GM19043 (cell line): ENCODE measurements at regions not wholly inside any gene's neighbourhood (a gene's known extent, or its start where the extent isn't known, plus 50 kb on each side); places are given as distances from the start of the nearest gene placed in this dataset.
A peak's percentile ranks its signal among the peaks of the same experiment; 100 is the strongest.
"Not testable (repeated sequence)": the region's sequence is repeated elsewhere in the genome, so short reads cannot be mapped to it uniquely, and the experiment has no call there.

Source experiments
- ATAC-seq: cut with Tn5 transposase; IDR thresholded peaks from one replicate; pipeline ENCODE4 v1.9.1; 2021; ENCODE audit warnings: low read depth; ENCODE audit not compliant: unreplicated experiment

GRCh38 chr6:115468272-115469005, 592.3 kb downstream of the FRK start:
- no peak for ATAC-seq

DNA sequence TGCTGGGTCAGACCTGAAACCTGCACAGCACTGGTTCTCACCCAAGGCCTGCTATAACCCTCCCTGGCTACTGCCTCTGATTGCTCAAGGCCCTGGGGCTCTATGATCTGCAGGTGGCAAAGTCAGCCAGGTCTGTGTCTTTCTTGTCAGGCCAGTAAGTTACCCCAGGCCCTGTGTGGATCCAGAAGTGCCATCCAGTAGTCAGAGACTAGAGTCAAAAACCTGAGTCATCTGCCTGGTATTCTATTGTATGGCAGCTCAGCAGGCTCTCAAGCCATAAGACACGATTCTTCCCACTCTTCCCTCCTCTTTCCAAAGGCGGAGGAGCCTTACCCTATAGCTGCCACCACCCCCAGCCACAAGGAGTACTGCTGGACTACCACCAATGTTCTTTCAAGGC, 593.0 kb downstream of the FRK start:
- no peak for ATAC-seq

GRCh38 chr6:115460913-115461312, 599.8 kb downstream of the FRK start:
- no peak for ATAC-seq

DNA sequence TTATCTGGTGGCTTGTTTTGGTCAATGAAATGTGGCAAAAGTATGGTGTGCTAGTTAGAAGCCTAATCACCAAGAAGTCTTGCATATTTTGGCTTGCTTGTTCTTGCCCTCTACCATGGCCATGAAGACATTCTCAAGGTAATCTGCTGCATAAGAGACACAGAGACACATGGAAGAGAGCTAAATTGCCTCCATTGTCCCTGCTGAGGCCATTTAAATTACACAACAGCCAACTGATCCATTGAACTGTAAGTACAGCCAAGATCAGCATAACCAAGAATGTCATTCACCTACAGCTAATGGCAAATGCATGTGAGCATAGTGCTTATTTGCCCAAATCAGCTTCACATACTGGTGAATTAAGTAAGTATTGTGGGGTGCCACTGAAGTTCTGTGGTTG, 603.8 kb downstream of the FRK start:
- no peak for ATAC-seq

DNA sequence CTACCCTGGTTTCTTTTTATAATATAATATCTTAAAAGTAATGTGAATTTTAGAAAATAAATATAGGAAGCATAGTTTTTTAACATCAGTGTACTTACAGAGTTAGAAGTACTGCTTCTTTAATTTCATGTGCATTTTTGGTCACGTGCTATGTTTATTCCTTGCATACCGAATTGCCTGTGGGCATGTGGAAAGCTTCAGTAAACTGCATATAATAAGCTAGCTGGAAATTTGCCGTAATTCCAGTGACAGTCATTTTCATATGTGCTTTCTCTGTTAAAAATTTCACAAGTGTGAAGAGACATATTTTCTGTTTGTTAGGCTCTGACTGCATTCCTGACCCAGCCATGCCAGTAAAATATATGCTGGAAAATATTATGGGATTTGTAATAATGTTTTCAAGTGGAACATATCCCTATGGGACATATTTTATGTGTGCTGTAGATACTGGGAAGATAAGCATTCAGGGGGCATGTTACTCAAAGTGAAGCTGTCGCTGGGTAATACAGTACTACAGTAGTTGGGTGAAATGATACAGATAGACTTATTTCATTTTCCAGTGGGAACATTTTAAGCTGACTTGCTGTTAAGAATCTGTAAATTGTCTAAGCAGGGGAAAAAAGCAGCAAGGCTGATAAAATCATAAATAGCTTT, 616.7 kb downstream of the FRK start:
- no peak for ATAC-seq

- no peak for ATAC-seq
Observed at GRCh38 chr6:115442323-115442722, 618.4 kb downstream of the FRK start.

DNA sequence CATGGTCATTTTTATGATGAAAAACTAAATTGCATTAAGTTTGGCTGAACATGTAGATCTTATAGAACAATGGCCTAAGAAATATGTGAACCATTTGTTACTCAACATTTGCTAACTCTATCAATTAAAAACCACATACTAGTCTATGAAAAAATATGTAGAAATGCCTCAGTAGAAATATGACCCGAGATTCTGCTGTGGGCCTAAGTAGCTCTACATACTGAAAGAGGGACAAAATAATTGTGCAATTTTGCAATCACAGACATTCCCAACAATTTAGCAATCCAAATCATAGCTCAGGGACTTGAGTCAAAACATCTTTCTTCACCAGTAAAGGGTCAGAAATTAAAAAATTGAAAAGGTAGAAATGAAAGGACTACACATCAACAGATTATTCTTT, 619.0 kb downstream of the FRK start:
- no peak for ATAC-seq

- ATAC-seq, result no peak
Observed at GRCh38 chr6:115415378-115415777, 645.3 kb downstream of the FRK start.

DNA sequence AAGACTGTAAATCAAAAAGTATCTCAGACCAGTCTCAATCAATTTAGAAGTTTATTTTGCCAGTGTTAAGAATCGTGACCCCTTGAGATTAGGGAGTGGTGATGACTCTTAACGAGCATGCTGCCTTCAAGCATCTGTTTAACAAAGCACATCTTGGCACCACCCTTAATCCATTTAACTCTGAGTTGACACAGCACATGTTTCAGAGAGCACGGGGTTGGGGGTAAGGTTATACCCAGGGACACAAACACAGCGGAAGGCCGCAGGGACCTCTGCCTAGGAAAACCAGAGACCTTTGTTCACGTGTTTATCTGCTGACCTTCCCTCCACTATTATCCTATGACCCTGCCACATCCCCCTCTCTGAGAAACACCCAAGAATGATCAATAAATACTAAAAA, 645.8 kb downstream of the FRK start:
- not testable (repeated sequence) for ATAC-seq

GRCh38 chr6:115411756-115412155, 648.9 kb downstream of the FRK start:
- ATAC-seq, result no peak

DNA sequence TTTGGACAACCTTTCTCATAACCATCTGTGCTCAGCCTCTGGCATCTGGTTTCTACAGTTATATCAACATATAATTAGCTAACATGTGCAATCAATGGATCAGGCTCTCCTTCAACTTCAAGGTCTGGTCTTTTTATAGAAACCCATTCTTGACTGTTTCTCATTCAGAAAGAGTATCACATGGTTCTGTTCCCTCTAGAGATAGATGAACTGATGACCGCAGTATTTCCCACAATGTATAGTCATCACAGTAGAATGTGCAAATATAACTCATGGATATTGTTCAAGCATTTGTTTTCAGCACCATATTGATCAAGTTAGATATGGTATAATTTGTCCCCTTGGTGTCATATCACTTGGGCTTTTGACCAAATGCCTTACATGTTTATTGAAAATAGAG, 656.2 kb downstream of the FRK start:
- ATAC-seq, result no peak

DNA sequence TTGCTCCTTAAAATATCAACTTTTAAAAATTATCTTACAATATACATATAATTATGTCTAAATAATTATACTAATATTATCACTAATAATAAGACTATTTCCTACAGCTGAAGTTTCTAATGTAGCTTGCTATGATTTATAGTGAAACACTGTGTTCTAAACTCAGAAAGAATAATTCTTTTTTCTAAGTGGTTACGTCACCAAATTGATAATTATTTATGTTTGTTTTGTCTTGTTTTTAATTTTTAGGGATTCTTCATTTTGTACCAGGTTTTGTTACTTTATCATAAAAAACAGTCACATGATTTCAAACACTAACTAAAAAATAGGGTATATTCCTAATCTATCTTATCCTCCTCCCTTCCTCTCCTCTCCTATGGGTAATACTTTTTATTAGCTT, 662.1 kb downstream of the FRK start:
- ATAC-seq, result no peak

- no peak for ATAC-seq
Observed at GRCh38 chr6:115396112-115396906, 664.4 kb downstream of the FRK start.

- ATAC-seq, result no peak
Observed at GRCh38 chr6:115393821-115394220, 666.9 kb downstream of the FRK start.

DNA sequence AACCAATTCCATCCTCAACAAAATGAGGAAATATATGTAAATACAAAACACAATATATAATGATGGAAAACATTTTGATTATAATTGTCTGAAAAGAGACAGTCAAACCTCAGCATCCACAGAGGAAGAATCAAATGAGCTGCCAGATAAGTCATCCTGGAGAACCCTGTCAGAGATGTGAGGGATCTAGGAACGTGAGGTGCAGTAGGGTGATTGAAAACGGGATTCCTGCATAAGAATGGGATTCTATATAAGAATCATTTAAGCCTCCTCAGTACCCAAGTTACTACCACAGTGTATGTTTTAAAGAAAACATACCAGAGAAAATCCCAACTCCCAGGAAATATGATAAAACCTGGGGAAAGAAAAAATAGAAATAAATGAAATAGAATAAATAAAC, 690.5 kb downstream of the FRK start:
- ATAC-seq, result no peak

DNA sequence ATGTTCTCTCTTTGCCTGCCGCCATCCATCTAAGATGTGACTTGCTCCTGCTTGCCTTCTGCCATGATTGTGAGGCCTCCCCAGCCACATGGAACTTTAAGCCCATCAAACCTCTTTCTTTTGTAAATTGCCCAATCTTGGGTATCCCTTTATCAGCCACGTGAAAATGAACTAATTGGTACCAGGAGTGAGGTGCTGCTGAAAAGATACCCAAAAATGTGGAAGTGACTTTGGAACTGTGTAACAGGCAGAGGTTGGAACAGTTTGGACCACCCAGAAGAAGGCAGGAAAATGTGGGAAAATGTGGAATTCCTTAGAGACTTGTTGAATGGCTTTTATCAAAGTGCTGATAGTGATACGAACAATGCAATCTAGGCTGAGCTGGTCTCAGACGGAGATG, 694.9 kb downstream of the FRK start:
- no peak for ATAC-seq

GRCh38 chr6:115363379-115363778, 697.3 kb downstream of the FRK start:
- ATAC-seq, result peak; percentile 83

DNA sequence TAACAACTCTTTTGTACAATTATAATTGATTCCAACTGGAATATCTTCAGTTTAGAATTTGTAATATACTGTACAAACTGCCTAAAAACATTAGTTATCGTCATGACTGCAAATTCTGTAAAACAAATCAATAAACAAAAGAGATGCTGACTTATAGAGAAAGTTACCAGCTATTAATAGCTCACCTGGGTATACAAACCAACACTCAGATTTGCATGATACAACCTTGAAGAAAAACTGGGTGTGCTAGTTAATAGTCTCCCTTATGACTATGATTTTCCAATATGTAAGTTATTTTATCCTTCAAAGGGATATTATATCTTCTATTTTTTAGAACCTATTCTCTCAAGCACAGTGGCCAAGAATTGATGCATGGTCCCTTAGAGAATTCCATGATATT, 698.5 kb downstream of the FRK start:
- peak; percentile 38 for ATAC-seq

- no peak for ATAC-seq
Observed at GRCh38 chr6:115360602-115361325, 699.9 kb downstream of the FRK start.

- ATAC-seq, result no peak
Observed at GRCh38 chr6:115358616-115359015, 702.1 kb downstream of the FRK start.

DNA sequence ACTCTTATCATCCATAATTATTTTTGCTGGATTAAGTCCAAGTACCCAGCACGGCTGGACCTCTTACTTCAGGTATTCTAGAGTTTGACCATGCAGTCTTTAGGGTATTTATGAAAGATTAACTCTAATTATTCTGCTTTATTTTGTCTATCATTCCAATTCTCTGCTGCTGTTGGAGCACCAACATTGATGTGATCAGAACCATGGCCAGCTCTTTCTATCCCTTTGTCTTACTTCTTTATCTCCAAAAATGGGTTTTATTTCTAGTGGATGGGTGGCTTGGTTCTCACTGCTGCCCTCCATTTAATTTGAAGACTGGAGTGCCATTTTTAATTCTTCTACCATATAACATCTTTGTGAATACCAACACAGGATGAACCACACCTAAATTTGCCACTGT, 704.3 kb downstream of the FRK start:
- no peak for ATAC-seq
